ENCODE measurements at regions not wholly inside any gene's neighbourhood (a gene's known extent, or its start where the extent isn't known, plus 50 kb on each side); places are given as distances from the start of the nearest gene placed in this dataset.

DNA sequence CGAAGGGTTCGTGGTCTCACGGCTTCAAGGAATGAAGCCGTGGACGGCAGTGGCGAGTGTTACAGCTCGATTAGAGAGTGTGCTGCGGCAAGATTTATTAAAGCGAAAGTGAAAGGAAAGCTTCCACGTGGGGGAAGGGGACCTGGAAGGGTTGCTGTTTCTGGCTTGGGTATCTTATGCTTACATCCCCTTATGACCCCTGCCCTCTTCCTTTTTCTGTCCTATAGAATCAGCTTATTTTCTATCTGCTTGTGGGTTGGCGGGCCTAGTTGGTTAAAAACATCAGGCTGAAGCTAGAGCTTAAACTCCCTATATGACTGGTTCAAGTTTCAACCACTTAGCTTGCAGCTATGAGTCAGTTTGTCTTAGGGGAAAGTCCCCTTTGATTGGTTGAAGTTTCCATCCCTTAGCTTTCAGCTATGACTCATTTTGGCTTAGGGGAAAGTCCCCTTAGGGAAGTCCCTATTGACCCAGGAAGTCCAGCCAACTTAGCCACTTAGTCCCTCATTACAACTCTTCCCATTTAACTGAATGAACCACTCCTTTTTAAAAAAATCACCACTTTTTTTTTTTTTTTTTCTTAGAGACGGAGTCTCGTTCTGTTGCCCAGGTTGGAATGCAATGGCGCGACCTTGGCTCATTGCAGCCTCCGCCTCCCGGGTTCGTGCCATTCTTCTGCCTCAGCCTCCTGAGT is 1494.7 kb upstream of the TMEM132C start:
- no peak for FAIRE-seq
- peak overlapping the region in 1 of 3 donors; percentile 31 for H3K4me3 ChIP-seq (ENCODE audit: low read length in 3 of 3)
- intact Hi-C loops (cut with DNase I), result no loop called here
- no peaks in the 10 kb centered on the region for H3K4me1 ChIP-seq (ENCODE audit: control insufficient read depth in 2 of 3, insufficient read depth in 2 of 3, low read depth in 1 of 3, low read length in 3 of 3)
- TF ChIP-seq, protein P1, sequence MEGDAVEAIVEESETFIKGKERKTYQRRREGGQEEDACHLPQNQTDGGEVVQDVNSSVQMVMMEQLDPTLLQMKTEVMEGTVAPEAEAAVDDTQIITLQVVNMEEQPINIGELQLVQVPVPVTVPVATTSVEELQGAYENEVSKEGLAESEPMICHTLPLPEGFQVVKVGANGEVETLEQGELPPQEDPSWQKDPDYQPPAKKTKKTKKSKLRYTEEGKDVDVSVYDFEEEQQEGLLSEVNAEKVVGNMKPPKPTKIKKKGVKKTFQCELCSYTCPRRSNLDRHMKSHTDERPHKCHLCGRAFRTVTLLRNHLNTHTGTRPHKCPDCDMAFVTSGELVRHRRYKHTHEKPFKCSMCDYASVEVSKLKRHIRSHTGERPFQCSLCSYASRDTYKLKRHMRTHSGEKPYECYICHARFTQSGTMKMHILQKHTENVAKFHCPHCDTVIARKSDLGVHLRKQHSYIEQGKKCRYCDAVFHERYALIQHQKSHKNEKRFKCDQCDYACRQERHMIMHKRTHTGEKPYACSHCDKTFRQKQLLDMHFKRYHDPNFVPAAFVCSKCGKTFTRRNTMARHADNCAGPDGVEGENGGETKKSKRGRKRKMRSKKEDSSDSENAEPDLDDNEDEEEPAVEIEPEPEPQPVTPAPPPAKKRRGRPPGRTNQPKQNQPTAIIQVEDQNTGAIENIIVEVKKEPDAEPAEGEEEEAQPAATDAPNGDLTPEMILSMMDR (IDR thresholded peaks at IDR 0.05; ENCODE audit: borderline replicate concordance, extremely low read depth, insufficient read depth), result no peak
- H3K9me3 ChIP-seq (ENCODE audit: control insufficient read depth in 2 of 3, insufficient read depth in 1 of 3, low read length in 3 of 3), result peaks cover 0 to 3% (median 0%) of the 10 kb centered on the region in 3 donors
- H3K36me3 ChIP-seq (ENCODE audit: control insufficient read depth in 2 of 3, insufficient read depth in 3 of 3, low read length in 3 of 3), result no peaks in the 10 kb centered on the region
- H3K27me3 ChIP-seq (ENCODE audit: control insufficient read depth, insufficient read depth, low read length), result no peaks in the 10 kb centered on the region
- DNase-seq, result peak in 1 of 5 donors; percentile 15
- H3K27ac ChIP-seq (ENCODE audit: low read depth in 2 of 2, low read length in 2 of 2), result no peak overlapping the region
- H3K9ac ChIP-seq (ENCODE audit: low read length in 3 of 3), result no peak overlapping the region

DNA sequence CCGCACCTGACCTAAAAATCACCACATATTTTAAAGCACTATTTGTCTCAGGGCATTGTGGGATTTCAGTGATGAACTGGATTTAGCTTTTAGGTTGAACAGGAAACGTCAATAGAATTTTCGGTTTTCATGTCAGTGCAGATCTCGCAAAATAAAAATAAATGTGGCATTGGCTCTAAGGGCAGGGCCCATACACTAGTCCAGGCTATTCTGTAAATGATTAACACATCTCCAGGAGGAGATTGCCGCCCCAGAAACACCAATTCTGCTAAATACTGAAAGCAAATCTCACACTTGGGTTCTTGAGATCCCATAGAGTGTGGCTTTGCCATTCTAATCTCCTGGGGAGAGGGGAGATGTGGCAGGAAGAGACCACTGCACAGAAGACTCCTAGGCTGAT is 1494.0 kb upstream of the TMEM132C start:
- Histone ChIP-seq H3K27ac (ENCODE audit: low read depth in 2 of 2, low read length in 2 of 2) (no peak overlapping the region), H3K27me3 (ENCODE audit: control insufficient read depth, insufficient read depth, low read length) (no peaks in the 10 kb centered on the region), H3K9me3 (ENCODE audit: control insufficient read depth in 2 of 3, insufficient read depth in 1 of 3, low read length in 3 of 3) (peaks cover 0 to 3% (median 0%) of the 10 kb centered on the region in 3 donors), H3K9ac (ENCODE audit: low read length in 3 of 3) (no peak overlapping the region), H3K4me1 (ENCODE audit: control insufficient read depth in 2 of 3, insufficient read depth in 2 of 3, low read depth in 1 of 3, low read length in 3 of 3) (no peaks in the 10 kb centered on the region), H3K4me3 (ENCODE audit: low read length in 3 of 3) (no peak overlapping the region), H3K36me3 (ENCODE audit: control insufficient read depth in 2 of 3, insufficient read depth in 3 of 3, low read length in 3 of 3) (no peaks in the 10 kb centered on the region)
- FAIRE-seq (no peak), DNase-seq (no peak)
- intact Hi-C loops (cut with DNase I), result no loop called here
- TF ChIP-seq, protein P1 (IDR thresholded peaks at IDR 0.05; ENCODE audit: borderline replicate concordance, extremely low read depth, insufficient read depth), result no peak

DNA sequence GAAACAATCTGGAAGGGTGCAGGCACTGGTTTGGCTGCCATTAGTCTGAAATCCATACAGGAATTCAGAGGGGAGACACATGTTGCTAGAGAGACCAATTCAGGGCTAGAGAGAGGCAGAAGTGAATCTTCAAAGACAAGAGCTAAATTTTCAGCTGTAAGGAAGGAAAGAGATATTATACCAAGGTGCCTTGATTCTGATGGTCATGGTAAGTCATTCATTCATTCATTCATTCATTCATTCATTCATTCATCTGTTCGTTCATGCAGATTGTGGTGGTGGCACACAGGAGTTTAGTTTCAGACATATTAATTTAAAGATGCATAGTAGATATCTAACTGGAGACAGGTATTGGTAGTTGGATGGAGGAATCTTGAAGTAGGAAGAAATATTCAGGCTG is 1493.5 kb upstream of the TMEM132C start:
- Histone ChIP-seq H3K27me3 (ENCODE audit: control insufficient read depth, insufficient read depth, low read length) (no peaks in the 10 kb centered on the region), H3K4me3 (ENCODE audit: low read length in 3 of 3) (no peak overlapping the region), H3K4me1 (ENCODE audit: control insufficient read depth in 2 of 3, insufficient read depth in 2 of 3, low read depth in 1 of 3, low read length in 3 of 3) (no peaks in the 10 kb centered on the region), H3K9ac (ENCODE audit: low read length in 3 of 3) (no peak overlapping the region), H3K9me3 (ENCODE audit: control insufficient read depth in 2 of 3, insufficient read depth in 1 of 3, low read length in 3 of 3) (peaks cover 0 to 3% (median 0%) of the 10 kb centered on the region in 3 donors), H3K27ac (ENCODE audit: low read depth in 2 of 2, low read length in 2 of 2) (no peak overlapping the region), H3K36me3 (ENCODE audit: control insufficient read depth in 2 of 3, insufficient read depth in 3 of 3, low read length in 3 of 3) (no peaks in the 10 kb centered on the region)
- TF ChIP-seq, protein P1 (IDR thresholded peaks at IDR 0.05; ENCODE audit: borderline replicate concordance, extremely low read depth, insufficient read depth), result no peak
- FAIRE-seq (no peak), DNase-seq (no peak)
- intact Hi-C loops (cut with DNase I), result no loop called here
